Activated naive CD8-positive, alpha-beta T cell treated with anti-CD3 and anti-CD28 coated beads, Interleukin-2, amount 10 ng/mL, durations not matched to agents 7 days and 5 days (primary cell): ENCODE measurements at regions not wholly inside any gene's neighbourhood (a gene's known extent, or its start where the extent isn't known, plus 50 kb on each side); places are given as distances from the start of the nearest gene placed in this dataset.

Experiments used
- ATAC-seq: fragments of 150-1000 bp; cut with Tn5 transposase; one replicate; pipeline ENCODE4 v1.10.0; 2021; ENCODE audit warnings: low read depth, moderate library complexity
- POLR2A ChIA-PET: fragments of 350-600 bp; sonication (Branson Sonifier 250); formaldehyde crosslinking; loops from one replicate; lab custom pipeline; 2021; ENCODE audit warnings: antibody characterized with exemption; lab: Charles Lee
- DNase-seq: peaks from one replicate; pipeline ENCODE4 v3.0.0; 2021
- H3K27ac Mint-ChIP-seq: one replicate; pipeline ENCODE4 v1.8.0; 2022; ENCODE audit warnings: mild to moderate bottlenecking, mixed read lengths
- H3K27me3 Mint-ChIP-seq: one replicate; pipeline ENCODE4 v1.8.0; 2022; ENCODE audit warnings: mild to moderate bottlenecking, moderate library complexity, mixed read lengths
- H3K36me3 Mint-ChIP-seq: one replicate; pipeline ENCODE4 v1.8.0; 2021; ENCODE audit warnings: mild to moderate bottlenecking, mixed read lengths
- H3K4me1 Mint-ChIP-seq: one replicate; pipeline ENCODE4 v1.8.0; 2021; ENCODE audit warnings: mixed read lengths
- H3K4me3 Mint-ChIP-seq: one replicate; pipeline ENCODE4 v1.8.0; 2022; ENCODE audit warnings: mild to moderate bottlenecking, moderate library complexity, mixed read lengths
- H3K9me3 Mint-ChIP-seq: one replicate; pipeline ENCODE4 v1.8.0; 2021; ENCODE audit warnings: mixed read lengths

DNA sequence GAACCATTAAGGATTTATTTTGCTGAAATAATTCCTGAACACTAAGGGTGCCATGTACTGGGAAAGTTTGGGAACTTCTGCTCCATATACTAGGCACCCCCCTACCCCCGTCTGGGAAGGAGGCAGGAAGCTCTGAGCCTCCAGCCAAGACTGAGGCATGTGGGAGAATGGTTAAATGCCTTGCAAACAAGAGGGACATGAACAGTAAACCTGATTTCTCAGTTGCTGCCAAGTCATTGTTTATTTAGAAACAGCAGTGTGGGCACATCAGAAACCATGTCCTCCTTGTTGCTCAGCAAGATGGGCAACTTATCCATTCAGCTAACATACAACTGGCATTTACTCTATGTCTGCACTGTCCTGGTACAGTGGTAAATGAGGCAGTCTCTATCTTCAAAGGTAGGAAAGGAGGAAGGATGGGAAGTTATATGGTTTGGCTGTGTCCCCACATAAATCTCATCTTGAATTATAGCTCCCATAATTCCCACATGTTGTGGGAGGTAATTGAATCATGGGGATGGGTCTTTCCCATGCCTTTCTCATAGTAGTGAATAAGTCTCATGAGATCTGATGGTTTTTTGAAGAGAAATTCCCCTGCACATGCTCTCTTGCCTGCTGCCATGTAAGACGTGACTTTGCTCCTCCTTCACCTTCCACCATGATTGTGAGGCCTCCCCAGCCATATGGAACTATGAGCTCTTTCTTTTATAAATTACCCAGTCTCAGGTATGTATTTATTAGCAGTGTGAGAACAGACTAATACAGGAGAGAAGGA lies 459.1 kb downstream of the MIAT start:
- H3K27ac Mint-ChIP-seq, result no peak overlapping the region
- no peaks in the 10 kb centered on the region for H3K36me3 Mint-ChIP-seq
- no peaks in the 10 kb centered on the region for H3K9me3 Mint-ChIP-seq
- peaks cover 3% of the 10 kb centered on the region for H3K27me3 Mint-ChIP-seq
- POLR2A ChIA-PET, result no interaction called here
- H3K4me1 Mint-ChIP-seq, result peaks cover 2% of the 10 kb centered on the region
- DNase-seq (no peak), ATAC-seq (no peak)
- H3K4me3 Mint-ChIP-seq, result no peak overlapping the region

DNA sequence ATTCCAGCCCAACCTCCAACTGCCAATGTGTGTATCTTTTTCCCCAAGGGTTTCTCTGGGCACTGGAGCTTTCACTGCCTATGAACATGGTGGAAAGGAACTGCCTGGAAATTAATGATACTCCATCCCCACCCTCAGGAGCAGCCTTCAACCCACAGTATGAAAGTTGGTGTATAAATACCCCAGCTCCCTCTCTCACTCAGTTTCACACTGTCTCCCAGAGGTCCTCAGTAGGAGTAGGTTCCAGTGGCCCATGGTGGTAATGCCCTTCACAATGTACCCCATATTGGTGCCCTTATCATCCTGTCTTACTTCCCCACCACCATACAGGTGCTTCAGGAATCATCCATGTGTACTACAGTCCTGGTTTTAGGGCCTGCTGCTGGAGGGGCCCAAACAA lies 462.6 kb downstream of the MIAT start:
- POLR2A ChIA-PET, result no interaction called here
- Mint-ChIP-seq H3K4me3 (no peak overlapping the region), H3K4me1 (no peaks in the 10 kb centered on the region), H3K36me3 (no peaks in the 10 kb centered on the region), H3K27ac (no peak overlapping the region), H3K9me3 (no peaks in the 10 kb centered on the region), H3K27me3 (peaks cover 7% of the 10 kb centered on the region)
- DNase-seq (no peak), ATAC-seq (no peak)

DNA sequence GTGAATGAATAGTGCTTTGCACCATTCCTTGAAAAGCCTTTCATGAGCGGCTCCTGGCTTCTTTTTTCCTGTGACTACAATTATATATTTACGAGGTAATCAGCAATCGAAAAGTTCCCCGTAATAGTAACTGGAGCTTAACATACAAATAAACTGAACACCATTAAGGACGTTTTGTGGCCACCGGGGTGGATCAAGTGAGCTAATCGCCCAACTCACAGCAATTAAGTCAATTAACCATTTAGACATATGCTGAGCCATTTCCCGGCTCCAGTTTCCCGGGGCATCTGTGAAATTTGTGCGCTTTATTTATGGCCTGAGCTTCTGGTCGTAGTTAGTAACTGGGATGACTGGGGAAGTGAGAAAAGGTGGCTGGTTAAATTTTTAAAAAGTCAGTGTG lies 465.2 kb downstream of the MIAT start:
- H3K9me3 Mint-ChIP-seq, result no peaks in the 10 kb centered on the region
- H3K4me1 Mint-ChIP-seq, result no peaks in the 10 kb centered on the region
- H3K27ac Mint-ChIP-seq, result no peak overlapping the region
- ATAC-seq (no peak), DNase-seq (no peak)
- H3K4me3 Mint-ChIP-seq, result no peak overlapping the region
- H3K36me3 Mint-ChIP-seq, result no peaks in the 10 kb centered on the region
- POLR2A ChIA-PET, result no interaction called here
- peaks cover 16% of the 10 kb centered on the region for H3K27me3 Mint-ChIP-seq

DNA sequence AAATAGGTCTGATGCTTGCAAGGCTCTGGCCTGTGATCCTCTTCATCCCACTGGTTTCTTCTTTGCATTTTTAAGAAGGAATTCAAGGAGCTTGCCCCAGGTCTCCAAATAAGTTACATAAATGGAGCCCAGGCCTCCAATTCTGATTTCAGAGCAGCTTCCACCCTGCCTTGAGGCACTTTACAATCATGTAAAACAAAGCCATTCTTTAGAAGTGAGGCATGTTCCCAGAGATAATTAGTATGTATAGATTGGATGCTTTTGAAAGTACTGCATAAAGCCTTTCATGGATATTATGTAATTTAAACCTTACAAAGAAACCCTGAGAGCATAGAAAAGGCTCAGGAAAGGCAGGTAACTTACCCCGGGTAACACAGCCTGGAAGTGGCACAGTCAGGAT lies 466.5 kb downstream of the MIAT start:
- peaks cover 16% of the 10 kb centered on the region for H3K27me3 Mint-ChIP-seq
- no peaks in the 10 kb centered on the region for H3K9me3 Mint-ChIP-seq
- no peaks in the 10 kb centered on the region for H3K36me3 Mint-ChIP-seq
- H3K4me1 Mint-ChIP-seq, result no peaks in the 10 kb centered on the region
- POLR2A ChIA-PET, result no interaction called here
- no peak overlapping the region for H3K4me3 Mint-ChIP-seq
- H3K27ac Mint-ChIP-seq, result no peak overlapping the region
- no peak for DNase-seq
- no peak for ATAC-seq

DNA sequence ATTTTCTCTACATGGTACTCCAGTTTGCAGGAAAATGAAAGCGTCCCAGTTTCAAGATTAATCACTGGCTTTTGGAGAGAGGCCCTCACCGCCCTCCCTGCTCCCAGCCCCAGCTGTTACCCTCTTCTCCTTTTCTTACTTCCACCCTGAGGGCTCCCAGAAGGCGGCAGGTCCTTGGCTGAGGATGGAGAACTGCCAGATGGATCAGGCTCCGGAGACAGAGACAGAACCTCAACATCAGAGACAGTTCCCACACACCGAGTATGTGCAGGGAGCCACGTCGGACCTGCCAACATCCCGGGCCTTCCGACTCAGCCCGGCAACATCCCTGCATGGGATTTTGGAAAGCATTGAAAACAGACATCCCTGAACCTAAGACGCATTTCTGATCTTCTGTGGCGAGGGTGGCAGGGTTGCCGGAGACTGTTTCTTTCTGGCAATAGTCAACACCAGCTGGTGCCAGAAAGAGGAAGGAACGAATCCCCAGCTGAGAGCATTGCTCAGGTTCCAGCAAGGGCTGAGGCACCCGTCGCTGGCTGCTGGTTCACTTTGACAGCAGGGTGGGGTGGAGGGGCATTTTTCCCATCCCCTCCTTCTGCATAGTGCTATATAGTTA lies 467.1 kb downstream of the MIAT start:
- ATAC-seq, result no peak
- Mint-ChIP-seq H3K9me3 (no peaks in the 10 kb centered on the region), H3K27me3 (peaks cover 16% of the 10 kb centered on the region), H3K4me3 (no peak overlapping the region), H3K4me1 (no peaks in the 10 kb centered on the region), H3K36me3 (no peaks in the 10 kb centered on the region), H3K27ac (no peak overlapping the region)
- DNase-seq, result no peak
- POLR2A ChIA-PET, result no interaction called here

DNA sequence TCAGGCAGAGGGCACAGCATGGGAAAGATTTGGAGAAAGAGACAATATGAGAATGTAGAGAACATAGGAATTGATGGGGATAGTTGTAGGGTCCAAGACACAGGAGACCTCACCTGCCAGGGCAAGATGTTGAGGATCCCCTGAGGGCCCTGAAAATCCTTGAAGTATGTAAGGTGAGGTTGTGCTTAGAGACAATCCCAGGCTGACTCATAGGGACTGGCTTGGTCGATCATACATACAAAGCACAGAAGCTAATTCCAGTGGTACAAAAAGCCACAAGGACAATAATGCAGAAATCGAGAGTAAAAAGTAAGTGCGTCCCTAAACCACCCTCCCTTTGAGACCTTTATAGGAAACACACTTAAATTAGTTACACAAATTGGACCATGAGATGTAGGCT lies 468.2 kb downstream of the MIAT start:
- ATAC-seq (no peak), DNase-seq (no peak)
- H3K4me1 Mint-ChIP-seq, result no peaks in the 10 kb centered on the region
- H3K4me3 Mint-ChIP-seq, result no peak overlapping the region
- POLR2A ChIA-PET, result no interaction called here
- peaks cover 16% of the 10 kb centered on the region for H3K27me3 Mint-ChIP-seq
- H3K36me3 Mint-ChIP-seq, result no peaks in the 10 kb centered on the region
- no peak overlapping the region for H3K27ac Mint-ChIP-seq
- H3K9me3 Mint-ChIP-seq, result no peaks in the 10 kb centered on the region

DNA sequence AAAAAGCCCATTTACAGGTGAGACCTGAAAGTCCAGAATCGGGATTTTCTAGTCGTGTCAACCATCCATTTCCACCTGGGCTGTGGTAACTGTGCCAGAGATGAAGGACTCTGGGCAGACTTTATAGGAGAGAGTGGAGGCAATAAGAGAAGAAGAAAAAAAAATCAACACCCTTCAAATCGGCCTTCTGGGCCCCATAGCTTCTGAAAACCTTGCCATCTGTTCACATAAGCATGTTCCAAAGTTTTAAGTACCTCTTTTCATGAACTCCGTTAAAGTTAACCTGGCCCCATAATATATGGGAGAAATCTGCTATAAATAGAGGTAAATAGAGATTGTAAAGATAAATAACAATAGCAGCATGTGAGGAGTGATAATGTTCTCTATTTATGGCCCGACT lies 470.5 kb downstream of the MIAT start:
- DNase-seq, result no peak
- POLR2A ChIA-PET, result no interaction called here
- Mint-ChIP-seq H3K4me1 (no peaks in the 10 kb centered on the region), H3K36me3 (no peaks in the 10 kb centered on the region), H3K4me3 (no peak overlapping the region), H3K27ac (no peak overlapping the region), H3K9me3 (no peaks in the 10 kb centered on the region), H3K27me3 (peaks cover 16% of the 10 kb centered on the region)
- no peak for ATAC-seq

DNA sequence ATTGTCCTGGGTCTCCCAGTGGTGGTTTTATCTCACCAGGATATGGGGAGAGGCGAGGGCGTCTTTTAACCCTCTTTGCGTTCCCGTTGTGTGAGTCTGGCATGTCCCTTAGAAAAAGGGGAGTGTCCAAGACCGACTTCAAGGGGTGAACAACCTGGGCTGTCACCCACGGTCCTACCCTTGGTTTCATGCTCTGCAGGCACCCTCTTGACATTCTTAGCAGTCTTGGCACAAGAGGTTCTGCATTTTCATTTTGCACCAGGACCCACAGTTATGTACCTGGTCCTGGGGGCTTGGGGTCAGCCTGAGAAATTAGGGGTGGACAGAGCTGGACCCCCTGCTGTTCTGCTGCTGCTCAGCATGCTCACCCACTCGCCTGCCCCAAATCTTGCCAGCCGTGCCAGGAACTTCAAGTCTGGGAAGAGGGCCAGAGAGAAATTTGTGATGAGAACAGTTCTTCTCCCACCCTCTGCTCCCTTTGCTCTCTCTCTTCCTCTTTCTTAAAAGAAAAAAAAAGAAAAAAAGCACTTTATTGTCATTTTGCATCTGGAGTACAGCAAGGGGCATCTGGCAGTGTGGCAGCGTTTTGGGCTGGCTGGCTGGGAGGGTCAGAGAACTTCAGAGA lies 471.2 kb downstream of the MIAT start:
- Mint-ChIP-seq H3K27ac (no peak overlapping the region), H3K9me3 (no peaks in the 10 kb centered on the region), H3K4me1 (no peaks in the 10 kb centered on the region), H3K27me3 (peaks cover 18% of the 10 kb centered on the region), H3K36me3 (no peaks in the 10 kb centered on the region), H3K4me3 (no peak overlapping the region)
- ATAC-seq (no peak), DNase-seq (no peak)
- POLR2A ChIA-PET, result no interaction called here

DNA sequence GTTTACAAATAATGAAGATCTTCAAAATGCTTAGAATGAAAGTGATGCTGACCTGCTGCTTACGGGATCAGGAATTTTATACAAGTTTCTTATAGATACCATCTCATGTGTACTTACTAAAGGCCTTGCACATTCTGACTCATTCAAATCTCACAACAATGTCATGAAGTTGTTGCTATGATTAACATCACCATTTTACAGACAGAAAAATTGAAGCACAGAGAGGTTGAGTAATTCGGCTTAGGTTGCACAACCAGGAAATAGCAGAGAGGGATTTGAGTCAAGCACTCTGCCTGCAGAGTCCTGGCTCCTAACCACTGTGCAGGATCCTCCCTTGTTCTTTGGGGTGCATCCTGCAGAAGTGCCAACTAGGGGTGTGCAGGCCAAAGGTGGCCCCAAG lies 471.9 kb downstream of the MIAT start:
- Mint-ChIP-seq H3K9me3 (no peaks in the 10 kb centered on the region), H3K27me3 (peaks cover 18% of the 10 kb centered on the region), H3K4me1 (no peaks in the 10 kb centered on the region), H3K27ac (no peak overlapping the region), H3K4me3 (no peak overlapping the region), H3K36me3 (no peaks in the 10 kb centered on the region)
- POLR2A ChIA-PET, result no interaction called here
- ATAC-seq (no peak), DNase-seq (no peak)

DNA sequence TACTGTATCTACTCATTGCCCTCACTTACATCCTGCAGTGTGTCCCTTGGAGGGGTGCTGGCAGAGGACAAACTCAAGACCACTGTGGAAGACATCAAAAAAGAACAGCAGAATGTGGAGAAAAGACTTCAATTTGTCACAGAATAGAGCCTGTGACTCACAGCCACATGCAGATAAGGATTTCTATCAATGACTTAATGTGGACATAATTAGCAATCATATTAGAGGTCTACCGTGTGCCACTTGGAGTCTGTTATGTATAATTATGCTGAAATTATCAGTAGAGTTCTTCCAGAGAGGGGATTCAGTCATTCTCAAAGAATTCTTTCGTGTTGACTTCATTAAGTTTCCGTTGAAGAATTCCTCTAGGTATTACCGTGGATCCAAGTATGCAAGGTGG lies 473.5 kb downstream of the MIAT start:
- no peak overlapping the region for H3K27ac Mint-ChIP-seq
- DNase-seq (no peak), ATAC-seq (no peak)
- no peak overlapping the region for H3K4me3 Mint-ChIP-seq
- H3K36me3 Mint-ChIP-seq, result no peaks in the 10 kb centered on the region
- no peaks in the 10 kb centered on the region for H3K9me3 Mint-ChIP-seq
- H3K4me1 Mint-ChIP-seq, result no peaks in the 10 kb centered on the region
- POLR2A ChIA-PET, result no interaction called here
- H3K27me3 Mint-ChIP-seq, result peaks cover 9% of the 10 kb centered on the region

DNA sequence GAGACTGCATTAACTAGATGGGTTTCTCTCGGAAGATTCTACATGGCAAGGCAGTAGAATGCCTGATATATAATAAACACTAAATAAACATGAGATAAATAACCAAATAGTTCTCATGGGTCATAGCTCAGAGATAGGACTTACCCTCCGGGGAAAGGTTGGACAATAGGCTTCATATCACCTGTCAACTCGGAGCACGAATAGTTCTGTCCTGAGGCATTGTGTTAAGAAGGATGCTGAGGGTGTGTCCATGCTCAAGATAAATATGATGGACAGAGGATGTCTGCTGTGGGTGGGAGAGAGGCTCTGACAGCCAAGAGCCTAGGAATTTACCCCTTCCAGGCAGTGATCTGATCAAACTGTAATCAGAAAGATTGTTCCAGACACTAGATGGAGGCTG lies 474.0 kb downstream of the MIAT start:
- Mint-ChIP-seq H3K9me3 (no peaks in the 10 kb centered on the region), H3K27me3 (peaks cover 7% of the 10 kb centered on the region), H3K4me1 (no peaks in the 10 kb centered on the region), H3K27ac (no peak overlapping the region), H3K36me3 (no peaks in the 10 kb centered on the region), H3K4me3 (no peak overlapping the region)
- POLR2A ChIA-PET, result no interaction called here
- ATAC-seq (no peak), DNase-seq (no peak)

DNA sequence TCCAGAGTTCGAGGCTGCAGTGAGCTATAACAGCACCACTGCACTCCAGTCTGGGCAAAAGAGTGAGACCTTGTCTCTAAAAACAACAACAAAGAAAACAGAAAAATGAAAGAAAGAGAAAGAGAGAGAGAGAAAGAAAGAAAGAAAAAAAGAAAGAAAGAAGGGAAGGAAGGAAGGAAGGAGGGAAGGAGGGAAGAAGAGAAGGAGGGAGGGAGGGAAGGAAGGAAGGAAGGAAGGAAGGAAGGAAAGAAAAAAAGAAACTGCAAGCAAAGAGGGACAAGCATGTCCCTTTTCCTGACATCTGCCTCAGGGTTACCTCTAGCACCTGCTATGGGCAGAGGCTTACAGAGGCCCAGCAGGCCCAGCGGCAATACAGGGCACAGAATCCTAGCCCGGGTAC lies 475.0 kb downstream of the MIAT start:
- H3K4me1 Mint-ChIP-seq, result no peaks in the 10 kb centered on the region
- H3K9me3 Mint-ChIP-seq, result no peaks in the 10 kb centered on the region
- H3K27me3 Mint-ChIP-seq, result peaks cover 4% of the 10 kb centered on the region
- DNase-seq (no peak), ATAC-seq (no peak)
- H3K4me3 Mint-ChIP-seq, result no peak overlapping the region
- no peaks in the 10 kb centered on the region for H3K36me3 Mint-ChIP-seq
- POLR2A ChIA-PET, result no interaction called here
- no peak overlapping the region for H3K27ac Mint-ChIP-seq

DNA sequence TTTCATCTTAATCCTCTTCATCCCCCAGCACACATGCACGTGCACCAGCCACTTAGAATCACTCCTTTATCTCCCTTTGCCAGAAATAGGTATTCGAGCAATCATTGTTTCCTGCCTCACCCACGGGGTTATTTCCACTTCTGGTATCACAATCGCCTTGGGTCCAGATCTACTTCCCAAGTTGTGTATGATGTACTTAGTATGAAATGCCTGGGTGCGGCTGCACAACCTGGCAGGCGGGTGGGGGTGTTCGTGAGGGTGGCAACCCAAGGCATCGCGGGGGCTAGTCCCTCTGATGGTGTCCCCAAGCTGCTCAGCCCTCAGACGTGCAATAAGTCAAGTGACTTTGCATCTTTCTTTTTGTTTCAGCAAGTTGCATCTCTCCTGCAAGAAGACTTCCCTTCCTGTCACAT lies 475.6 kb downstream of the MIAT start:
- Mint-ChIP-seq H3K36me3 (no peaks in the 10 kb centered on the region), H3K27ac (no peak overlapping the region), H3K9me3 (no peaks in the 10 kb centered on the region), H3K4me1 (no peaks in the 10 kb centered on the region), H3K27me3 (peaks cover 4% of the 10 kb centered on the region), H3K4me3 (no peak overlapping the region)
- POLR2A ChIA-PET, result no interaction called here
- DNase-seq (no peak), ATAC-seq (no peak)

DNA sequence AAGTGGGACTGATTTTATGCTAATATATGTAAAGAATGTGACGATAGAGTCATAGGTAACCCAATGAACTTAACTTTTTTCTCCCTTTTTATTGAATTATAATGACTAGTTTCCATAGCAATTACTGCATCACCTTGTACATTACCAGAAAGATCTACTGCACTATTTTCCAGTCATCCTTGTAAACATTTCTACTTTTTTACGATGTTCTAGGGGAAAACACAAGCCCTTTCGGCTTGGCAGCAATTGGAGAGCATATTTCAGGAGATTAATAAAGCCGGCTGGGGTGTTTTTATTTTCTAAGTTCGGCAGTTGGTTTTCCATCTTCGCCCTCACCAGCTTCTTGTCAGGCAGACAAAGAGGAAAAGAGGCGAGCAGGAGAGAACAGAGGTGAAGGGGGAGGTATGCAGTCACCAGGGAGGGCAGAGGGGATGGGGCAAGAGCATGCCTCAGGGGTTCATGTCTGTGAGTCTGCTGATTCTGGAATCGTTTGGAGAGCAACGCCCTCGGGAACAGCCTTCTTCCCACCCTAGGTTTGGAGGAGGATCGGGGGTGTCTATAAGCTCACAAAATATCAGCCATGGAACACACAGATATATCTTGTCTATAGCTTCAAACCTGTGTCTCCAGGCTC lies 476.4 kb downstream of the MIAT start:
- peaks cover 4% of the 10 kb centered on the region for H3K27me3 Mint-ChIP-seq
- H3K4me1 Mint-ChIP-seq, result no peaks in the 10 kb centered on the region
- DNase-seq (no peak), ATAC-seq (no peak)
- H3K36me3 Mint-ChIP-seq, result no peaks in the 10 kb centered on the region
- no peaks in the 10 kb centered on the region for H3K9me3 Mint-ChIP-seq
- POLR2A ChIA-PET, result no interaction called here
- H3K27ac Mint-ChIP-seq, result no peak overlapping the region
- H3K4me3 Mint-ChIP-seq, result no peak overlapping the region
